Adrenal gland (tissue), 9 donors: ENCODE measurements at regions not wholly inside any gene's neighbourhood (a gene's known extent, or its start where the extent isn't known, plus 50 kb on each side); places are given as distances from the start of the nearest gene placed in this dataset.

ENCODE experiments used
- DNase-seq, 7 donors: peaks; one replicate each; pipeline ENCODE4 v3.0.0-alpha.2; 2019 to 2020
- H3K27ac ChIP-seq, 5 donors: fragments of 200-600 bp; sonication (generic) in 4 of 5; 1 replicate in 3 of 5; 2 replicates in 2 of 5; pipeline versions ENCODE4 v1.5.1 to v1.8.0; 2016 to 2020; ENCODE audit warnings: mild to moderate bottlenecking in 1 of 5
- H3K27me3 ChIP-seq: fragments of 200-600 bp; 2 replicates; pipeline ENCODE4 v1.8.0; 2021
- H3K36me3 ChIP-seq, 2 donors: fragments of 200-600 bp; replicated peaks in 1 of 2; 1 replicate in 1 of 2; 2 replicates in 1 of 2; pipeline versions ENCODE4 v1.5.1 to v1.8.0; 2018 to 2022
- H3K4me1 ChIP-seq, 2 donors: fragments of 200-600 bp; replicated peaks in 1 of 2; 1 replicate in 1 of 2; 2 replicates in 1 of 2; pipeline versions ENCODE4 v1.5.1 to v1.8.0; 2018 to 2021
- H3K4me3 ChIP-seq, 4 donors: fragments of 200-600 bp; sonication (generic) in 3 of 4; one replicate each; pipeline ENCODE4 v1.5.1; 2016 to 2018
- H3K9me3 ChIP-seq, 3 donors: fragments of 200-600 bp; sonication (generic) in 1 of 3; replicated peaks in 1 of 3; 1 replicate in 2 of 3; 2 replicates in 1 of 3; pipeline versions ENCODE4 v1.5.1 to v1.8.0; 2016 to 2021
- CTCF ChIP-seq, 6 experiments: fragments of 450-650 bp in 4 of 6; fragments of 200-600 bp in 2 of 6; sonication (generic) in 1 of 6; IDR thresholded peaks; 1 replicate in 5 of 6; 2 replicates in 1 of 6; pipeline versions ENCODE4 v1.5.1 to v1.8.0; 2016 to 2021; ENCODE audit warnings: antibody characterized with exemption in 6 of 6, mild to moderate bottlenecking in 2 of 6, moderate library complexity in 1 of 6
- POLR2A ChIP-seq, 2 donors: fragments of 450-650 bp; IDR thresholded peaks; one replicate each; pipeline ENCODE4 v1.6.1; 2017; ENCODE audit warnings: antibody characterized with exemption in 2 of 2, mild to moderate bottlenecking in 2 of 2, moderate library complexity in 1 of 2
- WGBS, 4 donors: extraction: QIAGEN DNeasy Blood & Tissue Kit in 2 of 4; methylation state at CpG; one replicate each; pipeline versions ENCODE4 v1.1.5 to v1.1.7; 2013 to 2017; 5-methylcytosine and 5-hydroxymethylcytosine counted together
- intact Hi-C, 2 donors: fragments of 100-400 bp; cut with DNase I; formaldehyde crosslinking; loops; one replicate each; pipeline versions ENCODE4 v1.14.1 to v1.15.0; 2022 to 2023
- donor health status: healthy with polysubstance abuse.
- donor health status: Bipolar disorder and iron deficiency.
- donor health status: DM: yes; HTN: yes; CAD: no.
- donor health status: DM: no; HTN: no; CAD: no.
- donor health status: DM: no; HTN: no; CAD: no.

GRCh38 chr10:107889105-107889504 lies 724.6 kb upstream of the SORCS1 start:
- intact Hi-C loops, result no loop called here
- H3K4me1 ChIP-seq, result no peaks in the 10 kb centered on the region
- TF ChIP-seq POLR2A (IDR thresholded peaks at IDR 0.05) (no peak), CTCF (IDR thresholded peaks at IDR 0.05) (no peak)
- no peak overlapping the region for H3K4me3 ChIP-seq
- H3K27ac ChIP-seq, result no peak overlapping the region
- H3K36me3 ChIP-seq, result no peaks in the 10 kb centered on the region
- no peaks in the 10 kb centered on the region for H3K27me3 ChIP-seq
- 23 to 43% (median 30%) methylated on average over 2 of the region's 2 CpGs for WGBS, 4 donors
- no peaks in the 10 kb centered on the region for H3K9me3 ChIP-seq
- DNase-seq, result no peak

GRCh38 chr10:107880185-107880584 lies 715.7 kb upstream of the SORCS1 start:
- Histone ChIP-seq H3K9me3 (peaks cover 0 to 6% (median 0%) of the 10 kb centered on the region in 3 donors), H3K4me3 (no peak overlapping the region), H3K27me3 (no peaks in the 10 kb centered on the region), H3K27ac (no peak overlapping the region), H3K4me1 (no peaks in the 10 kb centered on the region), H3K36me3 (no peaks in the 10 kb centered on the region)
- TF ChIP-seq CTCF (IDR thresholded peaks at IDR 0.05) (no peak), POLR2A (IDR thresholded peaks at IDR 0.05) (no peak)
- intact Hi-C loops, result no loop called here
- no peak for DNase-seq
- 56 to 80% (median 71%) methylated on average over 1 to 2 of the region's 2 CpGs for WGBS, 4 donors

GRCh38 chr10:107873007-107873406 lies 708.5 kb upstream of the SORCS1 start:
- no peak for DNase-seq
- Histone ChIP-seq H3K4me1 (no peaks in the 10 kb centered on the region), H3K9me3 (no peaks in the 10 kb centered on the region), H3K27ac (no peak overlapping the region), H3K36me3 (no peaks in the 10 kb centered on the region), H3K4me3 (no peak overlapping the region), H3K27me3 (no peaks in the 10 kb centered on the region)
- intact Hi-C loops, result no loop called here
- TF ChIP-seq CTCF (IDR thresholded peaks at IDR 0.05) (no peak), POLR2A (IDR thresholded peaks at IDR 0.05) (no peak)
- WGBS, 4 donors, result 75 to 83% (median 81%) methylated on average over 3 of the region's 3 CpGs

- H3K4me3 ChIP-seq, result no peak overlapping the region
- H3K27ac ChIP-seq, result no peak overlapping the region
- intact Hi-C loops, result no loop called here
- no peak for DNase-seq
- no peaks in the 10 kb centered on the region for H3K4me1 ChIP-seq
- 63 to 73% (median 67%) methylated on average over 6 of the region's 6 CpGs for WGBS, 4 donors
- no peaks in the 10 kb centered on the region for H3K36me3 ChIP-seq
- TF ChIP-seq POLR2A (IDR thresholded peaks at IDR 0.05), result no peak
- TF ChIP-seq CTCF (IDR thresholded peaks at IDR 0.05), result no peak
- no peaks in the 10 kb centered on the region for H3K9me3 ChIP-seq
- no peaks in the 10 kb centered on the region for H3K27me3 ChIP-seq
These were observed 701.2 kb upstream of the SORCS1 start for GRCh38 chr10:107865691-107866090.
